PC-9 (cell line): ENCODE measurements at regions not wholly inside any gene's neighbourhood (a gene's known extent, or its start where the extent isn't known, plus 50 kb on each side); places are given as distances from the start of the nearest gene placed in this dataset.
A peak's percentile ranks its signal among the peaks of the same experiment; 100 is the strongest.
"Not testable (repeated sequence)": the region's sequence is repeated elsewhere in the genome, so short reads cannot be mapped to it uniquely, and the experiment has no call there.

Experiments
- BruUV-seq: library from RNA; stranded (reverse); fragments of 400-500 nt; replicated peaks from 2 replicates; lab custom pipeline; 2021; lab: Mats Ljungman, UMichigan
- CTCF ChIA-PET: fragments of 300-600 bp; sonication (Branson Sonifier 250); formaldehyde crosslinking; loops from one replicate; lab custom pipeline; 2022; ENCODE audit warnings: antibody characterized with exemption; lab: Charles Lee
- POLR2A ChIA-PET: fragments of 300-600 bp; sonication (Branson Sonifier 250); formaldehyde crosslinking; loops from one replicate; lab custom pipeline; 2022; ENCODE audit warnings: antibody characterized with exemption; ENCODE audit not compliant: unreplicated experiment; lab: Charles Lee
- DNase-seq, 2 experiments: peaks; one replicate each; pipeline versions ENCODE4 v3.0.0 to v3.0.0-alpha.2; 2015 to 2022; ENCODE audit warnings: mixed read lengths in 1 of 2
- H2AFZ ChIP-seq: fragments of 200-600 bp; sonication (generic); 2 replicates; pipeline ENCODE4 v1.8.1; 2017; ENCODE audit warnings: antibody characterized with exemption
- H3F3A ChIP-seq: fragments of 200-600 bp; sonication (generic); 2 replicates; pipeline ENCODE4 v1.8.1; 2017; ENCODE audit warnings: antibody characterized with exemption, mild to moderate bottlenecking, low read depth; ENCODE audit not compliant: insufficient read depth
- H3K27ac ChIP-seq: fragments of 200-600 bp; sonication (generic); 2 replicates; pipeline ENCODE4 v1.6.1; 2016; ENCODE audit warnings: mixed run types
- H3K27me3 ChIP-seq: fragments of 200-600 bp; sonication (generic); 2 replicates; pipeline ENCODE4 v1.6.1; 2016; ENCODE audit warnings: low read depth, mixed run types; ENCODE audit not compliant: insufficient read depth
- H3K36me3 ChIP-seq: fragments of 200-600 bp; sonication (generic); 2 replicates; pipeline ENCODE4 v1.6.1; 2016; ENCODE audit warnings: low read depth, mixed run types
- H3K4me1 ChIP-seq: fragments of 200-600 bp; sonication (generic); replicated peaks from 2 replicates; pipeline ENCODE4 v1.6.1; 2016; ENCODE audit warnings: mixed run types; ENCODE audit not compliant: insufficient read depth
- H3K4me2 ChIP-seq: fragments of 200-600 bp; sonication (generic); 2 replicates; pipeline ENCODE4 v1.6.1; 2017; ENCODE audit warnings: mixed run types
- H3K4me3 ChIP-seq: fragments of 200-600 bp; sonication (generic); 2 replicates; pipeline ENCODE4 v1.6.1; 2016; ENCODE audit warnings: mixed run types
- H3K79me2 ChIP-seq: fragments of 200-600 bp; sonication (generic); 2 replicates; pipeline ENCODE4 v1.6.1; 2017; ENCODE audit warnings: low read depth, mixed run types
- H3K9me2 ChIP-seq: fragments of 200-600 bp; sonication (generic); 2 replicates; pipeline ENCODE4 v1.8.1; 2017; ENCODE audit warnings: mild to moderate bottlenecking; ENCODE audit not compliant: insufficient read depth
- H3K9me3 ChIP-seq: fragments of 200-600 bp; sonication (generic); 2 replicates; pipeline ENCODE4 v1.8.1; 2016; ENCODE audit warnings: low read depth; ENCODE audit not compliant: insufficient read depth
- H4K20me1 ChIP-seq: fragments of 200-600 bp; sonication (generic); 2 replicates; pipeline ENCODE4 v1.8.1; 2017; ENCODE audit not compliant: insufficient read depth
- CTCF ChIP-seq: fragments of 200-600 bp; sonication (generic); conservative IDR thresholded peaks from 2 replicates; pipeline ENCODE4 v1.6.1; 2017; ENCODE audit warnings: mixed run types, antibody characterized with exemption, mild to moderate bottlenecking, moderate library complexity
- intact Hi-C: fragments of 100-400 bp; cut with micrococcal nuclease; formaldehyde crosslinking; loops from one replicate; pipeline ENCODE4 v1.10.0; 2022; ENCODE audit not compliant: unreplicated experiment

- CTCF ChIA-PET, H3K4me3 ChIP-seq, H3F3A ChIP-seq, H3K27ac ChIP-seq, H3K27me3 ChIP-seq, H3K4me1 ChIP-seq, intact Hi-C loops, BruUV-seq, H3K9me3 ChIP-seq, DNase-seq, H4K20me1 ChIP-seq, H3K4me2 ChIP-seq, H3K36me3 ChIP-seq, H3K9me2 ChIP-seq, POLR2A ChIA-PET, H2AFZ ChIP-seq, H3K79me2 ChIP-seq: not testable (repeated sequence)
- TF ChIP-seq CTCF: peak; percentile 58; the same call in 1 of the 2 replicates
These were observed 60.5 kb upstream of the PPIAL4F start for GRCh38 chr1:144532156-144532607.

- H3K9me3 ChIP-seq, CTCF ChIA-PET, H3K36me3 ChIP-seq, H3K4me3 ChIP-seq, H3K27ac ChIP-seq, POLR2A ChIA-PET, H3K27me3 ChIP-seq, H3K4me1 ChIP-seq, H3K4me2 ChIP-seq, H3K9me2 ChIP-seq, H3K79me2 ChIP-seq, DNase-seq, BruUV-seq, H4K20me1 ChIP-seq, H3F3A ChIP-seq, intact Hi-C loops, H2AFZ ChIP-seq: not testable (repeated sequence)
These were observed 59.2 kb upstream of the PPIAL4F start for GRCh38 chr1:144533480-144533879.

- H3K79me2 ChIP-seq, H3K9me3 ChIP-seq, H3K27ac ChIP-seq, H3K27me3 ChIP-seq, H3K4me1 ChIP-seq, POLR2A ChIA-PET, CTCF ChIA-PET, H4K20me1 ChIP-seq, intact Hi-C loops, H3K4me3 ChIP-seq, DNase-seq, H3F3A ChIP-seq, H3K4me2 ChIP-seq, H3K36me3 ChIP-seq, H2AFZ ChIP-seq, BruUV-seq, H3K9me2 ChIP-seq: not testable (repeated sequence)
These were observed 58.4 kb upstream of the PPIAL4F start for GRCh38 chr1:144534286-144534685.

GRCh38 chr1:144536677-144537076 lies 56.0 kb upstream of the PPIAL4F start:
- H3K4me3 ChIP-seq, H2AFZ ChIP-seq, H3K9me3 ChIP-seq, H3K27me3 ChIP-seq, H3K79me2 ChIP-seq, H3K36me3 ChIP-seq, H4K20me1 ChIP-seq, H3K9me2 ChIP-seq, DNase-seq, H3K4me2 ChIP-seq, intact Hi-C loops, BruUV-seq, H3K27ac ChIP-seq, CTCF ChIA-PET, H3K4me1 ChIP-seq, H3F3A ChIP-seq, POLR2A ChIA-PET: not testable (repeated sequence)

- H3F3A ChIP-seq, POLR2A ChIA-PET, DNase-seq, H3K27ac ChIP-seq, intact Hi-C loops, H3K4me3 ChIP-seq, H3K9me2 ChIP-seq, H3K9me3 ChIP-seq, H4K20me1 ChIP-seq, H3K79me2 ChIP-seq, CTCF ChIA-PET, H3K4me2 ChIP-seq, H3K27me3 ChIP-seq, H3K36me3 ChIP-seq, H3K4me1 ChIP-seq, BruUV-seq, H2AFZ ChIP-seq: not testable (repeated sequence)
These were observed 55.5 kb upstream of the PPIAL4F start for GRCh38 chr1:144537234-144537633.

GRCh38 chr1:144538736-144539135 lies 54.0 kb upstream of the PPIAL4F start:
- H3K9me3 ChIP-seq, H3F3A ChIP-seq, H3K9me2 ChIP-seq, H3K4me1 ChIP-seq, POLR2A ChIA-PET, H3K27ac ChIP-seq, H3K79me2 ChIP-seq, H3K4me3 ChIP-seq, intact Hi-C loops, CTCF ChIA-PET, BruUV-seq, H3K4me2 ChIP-seq, DNase-seq, H2AFZ ChIP-seq, H4K20me1 ChIP-seq, H3K27me3 ChIP-seq, H3K36me3 ChIP-seq: not testable (repeated sequence)

GRCh38 chr1:144539191-144539960 lies 53.3 kb upstream of the PPIAL4F start:
- BruUV-seq, CTCF ChIA-PET, DNase-seq, H4K20me1 ChIP-seq, H3K79me2 ChIP-seq, H3F3A ChIP-seq, H3K27me3 ChIP-seq, H3K9me2 ChIP-seq, H3K4me2 ChIP-seq, H3K36me3 ChIP-seq, intact Hi-C loops, H3K9me3 ChIP-seq, POLR2A ChIA-PET, H3K27ac ChIP-seq, H3K4me1 ChIP-seq, H2AFZ ChIP-seq, H3K4me3 ChIP-seq: not testable (repeated sequence)
